ENCODE measurements at regions not wholly inside any gene's neighbourhood (a gene's known extent, or its start where the extent isn't known, plus 50 kb on each side); places are given as distances from the start of the nearest gene placed in this dataset.

DNA sequence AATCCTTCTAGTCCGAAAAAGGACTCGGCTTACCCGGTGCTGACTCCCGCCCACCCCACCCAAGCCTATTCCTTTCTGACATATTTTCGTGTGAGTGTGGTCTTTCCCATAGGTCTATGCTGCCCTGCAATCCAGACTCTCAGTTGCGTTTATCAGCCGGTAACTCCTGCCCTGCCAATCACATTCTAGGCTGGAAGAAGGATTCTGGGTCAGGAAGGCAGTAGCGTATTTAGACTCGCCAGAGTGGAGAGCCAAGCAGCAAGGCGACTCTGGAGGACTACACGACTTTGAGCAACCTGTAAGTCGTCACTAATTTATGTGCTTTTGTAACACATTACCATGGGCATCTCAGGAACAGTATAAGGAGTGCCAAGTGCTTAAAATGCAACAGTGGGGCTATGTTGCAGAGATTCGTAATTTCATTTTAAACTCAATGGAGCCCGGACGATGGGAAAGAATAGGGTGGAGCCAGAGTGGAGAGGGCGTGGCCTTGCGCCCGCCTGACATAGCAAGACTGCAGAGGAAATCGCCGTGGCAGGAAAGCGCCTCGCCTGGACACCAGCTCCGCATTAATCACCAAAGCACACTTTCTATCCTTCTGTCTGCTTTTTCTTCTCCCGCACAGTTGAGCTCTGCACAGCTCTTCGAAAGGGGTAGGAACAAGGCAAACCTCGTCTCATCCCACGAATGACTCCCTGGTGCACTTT is 1044.2 kb downstream of the AGBL1 start:
- Histone ChIP-seq H3K4me1 (ENCODE audit: control insufficient read depth in 1 of 2, insufficient read depth in 2 of 2, low read length in 2 of 2) (no peaks in the 10 kb centered on the region), H3K4me3 (replicated peaks in 1 of 2; ENCODE audit: low read depth in 1 of 2, low read length in 2 of 2) (no peak overlapping the region), H3K4me2 (ENCODE audit: low read length) (no peak overlapping the region), H3K27ac (ENCODE audit: low read depth, low read length) (no peak overlapping the region), H3K9ac (ENCODE audit: low read length) (no peak overlapping the region), H3K79me2 (ENCODE audit: insufficient read depth, low read length) (no peaks in the 10 kb centered on the region), H3K9me2 (ENCODE audit: insufficient read depth) (no peaks in the 10 kb centered on the region), H3K9me3 (ENCODE audit: control insufficient read depth in 1 of 2, insufficient read depth in 1 of 2, low read depth in 1 of 2, low read length in 2 of 2) (peaks cover 0 to 13% of the 10 kb centered on the region in 2 experiments; a peak in 2 of 4 replicates), H3K36me3 (ENCODE audit: control insufficient read depth in 1 of 2, insufficient read depth in 2 of 2, low read length in 2 of 2) (no peaks in the 10 kb centered on the region), H2AFZ (ENCODE audit: low read depth, low read length, poor library complexity, severe bottlenecking) (no peak overlapping the region), H3K27me3 (ENCODE audit: insufficient read depth, low read length) (no peaks in the 10 kb centered on the region), H4K20me1 (ENCODE audit: insufficient read depth) (no peaks in the 10 kb centered on the region)
- TF ChIP-seq MAX (IDR thresholded peaks at IDR 0.05) (no peak), REST (IDR thresholded peaks at IDR 0.05; ENCODE audit: low read depth) (no peak), FOSL1 (IDR thresholded peaks at IDR 0.05; ENCODE audit: low read depth) (no peak)
- POLR2A ChIA-PET, result no interaction called here
- intact Hi-C loops (cut with micrococcal nuclease), result no loop called here
- RAD21 ChIA-PET (ENCODE audit: low non-redundant PET in 1 of 2, low total read pairs in 2 of 2, uncharacterized antibody in 2 of 2, unreplicated experiment in 2 of 2), result no interaction called here
- BruUV-seq (replicated peaks), result no TSS peak
- DNase-seq (ENCODE audit: low read depth, low spot score) (no peak), ATAC-seq (no peak)
- CTCF ChIA-PET, result no interaction called here

DNA sequence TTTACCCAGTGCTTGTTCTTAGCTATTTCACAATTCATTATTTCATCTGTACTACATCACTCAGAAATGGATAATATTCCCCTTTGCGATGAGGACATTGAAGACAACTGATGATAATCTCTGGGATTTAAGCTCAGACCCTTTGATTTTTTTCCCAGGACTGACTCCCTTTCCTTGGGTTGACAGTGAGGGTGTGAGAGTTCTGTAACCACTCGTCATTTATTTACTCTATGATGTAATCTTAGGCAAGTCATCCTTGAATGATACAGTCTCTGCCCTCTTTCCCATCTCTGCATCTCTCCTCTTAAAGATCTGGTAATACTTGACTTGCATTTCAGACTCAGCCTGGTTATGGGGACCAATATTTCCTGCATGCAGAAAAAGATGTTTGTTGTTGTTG is 1041.7 kb downstream of the AGBL1 start:
- BruUV-seq (replicated peaks), result no TSS peak
- no peak overlapping the region for H3K4me3 ChIP-seq (replicated peaks in 1 of 2; ENCODE audit: low read depth in 1 of 2, low read length in 2 of 2)
- H3K27me3 ChIP-seq (ENCODE audit: insufficient read depth, low read length), result no peaks in the 10 kb centered on the region
- H2AFZ ChIP-seq (ENCODE audit: low read depth, low read length, poor library complexity, severe bottlenecking), result no peak overlapping the region
- no peak overlapping the region for H3K9ac ChIP-seq (ENCODE audit: low read length)
- no peaks in the 10 kb centered on the region for H3K9me2 ChIP-seq (ENCODE audit: insufficient read depth)
- no peaks in the 10 kb centered on the region for H3K79me2 ChIP-seq (ENCODE audit: insufficient read depth, low read length)
- H3K36me3 ChIP-seq (ENCODE audit: control insufficient read depth in 1 of 2, insufficient read depth in 2 of 2, low read length in 2 of 2), result no peaks in the 10 kb centered on the region
- RAD21 ChIA-PET (ENCODE audit: low non-redundant PET in 1 of 2, low total read pairs in 2 of 2, uncharacterized antibody in 2 of 2, unreplicated experiment in 2 of 2), result no interaction called here
- H3K9me3 ChIP-seq (ENCODE audit: control insufficient read depth in 1 of 2, insufficient read depth in 1 of 2, low read depth in 1 of 2, low read length in 2 of 2), result peaks cover 0 to 19% of the 10 kb centered on the region in 2 experiments; a peak in 2 of 4 replicates
- intact Hi-C loops (cut with micrococcal nuclease), result no loop called here
- no peak overlapping the region for H3K27ac ChIP-seq (ENCODE audit: low read depth, low read length)
- H3K4me2 ChIP-seq (ENCODE audit: low read length), result no peak overlapping the region
- ATAC-seq (no peak), DNase-seq (ENCODE audit: low read depth, low spot score) (no peak)
- no peaks in the 10 kb centered on the region for H4K20me1 ChIP-seq (ENCODE audit: insufficient read depth)
- POLR2A ChIA-PET, result no interaction called here
- CTCF ChIA-PET, result no interaction called here
- H3K4me1 ChIP-seq (ENCODE audit: control insufficient read depth in 1 of 2, insufficient read depth in 2 of 2, low read length in 2 of 2), result no peaks in the 10 kb centered on the region
- TF ChIP-seq ZBTB33 (IDR thresholded peaks at IDR 0.05; ENCODE audit: extremely low read depth, insufficient replicate concordance, low read length) (no peak), REST (IDR thresholded peaks at IDR 0.05; ENCODE audit: low read depth) (no peak), EGR1 (IDR thresholded peaks at IDR 0.05; ENCODE audit: low read depth) (no peak), CBX3 (IDR thresholded peaks at IDR 0.05; ENCODE audit: low read depth) (no peak), RAD21 (IDR thresholded peaks at IDR 0.05; ENCODE audit: low read depth) (no peak), POLR2A (IDR thresholded peaks at IDR 0.05; ENCODE audit: borderline replicate concordance, extremely low read depth, insufficient read depth, insufficient read length) (no peak), CEBPB (IDR thresholded peaks at IDR 0.05; ENCODE audit: low read depth) (no peak), ATF3 (IDR thresholded peaks at IDR 0.05) (no peak)
